GM23248 (cell line): ENCODE measurements at regions not wholly inside any gene's neighbourhood (a gene's known extent, or its start where the extent isn't known, plus 50 kb on each side); places are given as distances from the start of the nearest gene placed in this dataset.

Experiments
- DNase-seq: peaks from one replicate; pipeline ENCODE4 v3.0.0-alpha.2; 2015
- H2AFZ ChIP-seq: fragments of 200-600 bp; sonication (generic); 2 replicates; pipeline ENCODE4 v1.6.1; 2016; ENCODE audit warnings: antibody characterized with exemption
- H3F3A ChIP-seq: fragments of 200-600 bp; sonication (generic); 2 replicates; pipeline ENCODE4 v1.6.1; 2016; ENCODE audit warnings: mild to moderate bottlenecking, antibody characterized with exemption, mixed run types; ENCODE audit not compliant: insufficient read depth
- H3K27ac ChIP-seq: fragments of 200-600 bp; sonication (generic); 2 replicates; pipeline ENCODE4 v1.5.1; 2016; ENCODE audit warnings: mild to moderate bottlenecking
- H3K27me3 ChIP-seq: fragments of 200-600 bp; sonication (generic); replicated peaks from 2 replicates; pipeline ENCODE4 v1.6.1; 2016; ENCODE audit warnings: mild to moderate bottlenecking; ENCODE audit not compliant: insufficient read depth
- H3K36me3 ChIP-seq: fragments of 200-600 bp; sonication (generic); 2 replicates; pipeline ENCODE4 v1.6.1; 2016; ENCODE audit warnings: low read depth, mild to moderate bottlenecking
- H3K4me1 ChIP-seq: fragments of 200-600 bp; sonication (generic); 2 replicates; pipeline ENCODE4 v1.6.1; 2016; ENCODE audit warnings: mild to moderate bottlenecking; ENCODE audit not compliant: insufficient read depth
- H3K4me2 ChIP-seq: fragments of 200-600 bp; sonication (generic); one replicate; pipeline ENCODE4 v1.6.1; 2016; ENCODE audit warnings: mild to moderate bottlenecking; ENCODE audit not compliant: unreplicated experiment
- H3K4me3 ChIP-seq: fragments of 200-600 bp; sonication (generic); 2 replicates; pipeline ENCODE4 v1.5.1; 2016; ENCODE audit warnings: mild to moderate bottlenecking
- H3K79me2 ChIP-seq: fragments of 200-600 bp; sonication (generic); 2 replicates; pipeline ENCODE4 v1.6.1; 2016; ENCODE audit warnings: mild to moderate bottlenecking; ENCODE audit not compliant: insufficient read depth
- H3K9ac ChIP-seq: fragments of 200-600 bp; sonication (generic); 2 replicates; pipeline ENCODE4 v1.6.1; 2016; ENCODE audit warnings: mild to moderate bottlenecking
- H3K9me2 ChIP-seq: fragments of 200-600 bp; sonication (generic); 2 replicates; pipeline ENCODE4 v1.6.1; 2016; ENCODE audit warnings: mixed run types, mild to moderate bottlenecking, moderate library complexity; ENCODE audit not compliant: insufficient read depth
- H3K9me3 ChIP-seq: fragments of 200-600 bp; sonication (generic); one replicate; pipeline ENCODE4 v1.6.1; 2017; ENCODE audit warnings: low read depth
- H4K20me1 ChIP-seq: fragments of 200-600 bp; sonication (generic); 2 replicates; pipeline ENCODE4 v1.6.0; 2016; ENCODE audit not compliant: insufficient read depth
- EZH2 ChIP-seq: fragments of 200-600 bp; sonication (generic); IDR thresholded peaks from 2 replicates; pipeline ENCODE4 v1.6.1; 2018; ENCODE audit warnings: antibody characterized with exemption, mild to moderate bottlenecking; ENCODE audit not compliant: insufficient read depth, poor library complexity, severe bottlenecking
- EZH2phosphoT487 ChIP-seq: fragments of 200-600 bp; sonication (generic); IDR thresholded peaks from 2 replicates; pipeline ENCODE4 v1.6.1; 2018; ENCODE audit warnings: antibody characterized with exemption, moderate library complexity, mild to moderate bottlenecking, low read depth; ENCODE audit not compliant: insufficient read depth
- WGBS, 2 experiments: methylation state at CpG; one replicate each; pipeline ENCODE4 v1.1.6; 2015 to 2017; ENCODE audit warnings: low lambda C conversion rate in 2 of 2, low coverage in 1 of 2; ENCODE audit errors: missing lambda C conversion rate in 2 of 2; 5-methylcytosine and 5-hydroxymethylcytosine counted together
- in situ Hi-C: fragments of 300-500 bp; cut with MboI; formaldehyde crosslinking; loops from 2 replicates; pipeline ENCODE4 v1.15.0; 2020

- WGBS, 2 experiments, result 62 to 69% methylated on average over 6 of the region's 6 CpGs
- Histone ChIP-seq H3K79me2 (no peaks in the 10 kb centered on the region), H3F3A (no peaks in the 10 kb centered on the region), H3K27me3 (peaks cover 50% of the 10 kb centered on the region), H3K9ac (no peak overlapping the region), H4K20me1 (no peaks in the 10 kb centered on the region), H3K9me2 (no peaks in the 10 kb centered on the region), H3K4me2 (no peak overlapping the region), H3K9me3 (no peaks in the 10 kb centered on the region), H2AFZ (no peak overlapping the region), H3K27ac (no peak overlapping the region), H3K36me3 (no peaks in the 10 kb centered on the region), H3K4me1 (0 out of 2 replicates have a peak, but pooled peaks cover 3% of the 10 kb centered on the region), H3K4me3 (no peak overlapping the region)
- no peak for TF ChIP-seq EZH2phosphoT487
- no peak for TF ChIP-seq EZH2
- DNase-seq, result no peak
- in situ Hi-C loops, result no loop called here
Observed at GRCh38 chr14:100671386-100671901, 55.2 kb upstream of the DLK1 start.

- in situ Hi-C loops, result no loop called here
- 61 to 63% methylated on average over 5 of the region's 5 CpGs for WGBS, 2 experiments
- H3K4me1 ChIP-seq, result 0 out of 2 replicates have a peak, but pooled peaks cover 3% of the 10 kb centered on the region
Observed at GRCh38 chr14:100671906-100672305, 54.8 kb upstream of the DLK1 start.

GRCh38 chr14:100673085-100673806 is 53.4 kb upstream of the DLK1 start:
- H3K79me2 ChIP-seq, result no peaks in the 10 kb centered on the region
- peaks cover 50% of the 10 kb centered on the region for H3K27me3 ChIP-seq
- no peak overlapping the region for H3K4me2 ChIP-seq
- in situ Hi-C loops, result no loop called here
- whole genome bisulfite sequencing, 2 experiments, result 76 to 77% methylated on average over 22 of the region's 22 CpGs
- no peaks in the 10 kb centered on the region for H3F3A ChIP-seq
- DNase-seq, result no peak
- H3K4me3 ChIP-seq, result no peak overlapping the region
- TF ChIP-seq EZH2, result no peak
- TF ChIP-seq EZH2phosphoT487, result no peak
- no peak overlapping the region for H3K27ac ChIP-seq
- H3K9me2 ChIP-seq, result no peaks in the 10 kb centered on the region
- H2AFZ ChIP-seq, result no peak overlapping the region
- no peaks in the 10 kb centered on the region for H4K20me1 ChIP-seq
- H3K9me3 ChIP-seq, result no peaks in the 10 kb centered on the region
- H3K9ac ChIP-seq, result no peak overlapping the region
- H3K4me1 ChIP-seq, result 0 out of 2 replicates have a peak, but pooled peaks cover 3% of the 10 kb centered on the region
- no peaks in the 10 kb centered on the region for H3K36me3 ChIP-seq

More at GRCh38 chr14:100671906-100672305, 54.8 kb upstream of the DLK1 start:
- DNase-seq, result no peak
- H3K9ac ChIP-seq, result no peak overlapping the region
- no peaks in the 10 kb centered on the region for H4K20me1 ChIP-seq
- no peaks in the 10 kb centered on the region for H3F3A ChIP-seq
- no peak overlapping the region for H3K4me2 ChIP-seq
- no peak for TF ChIP-seq EZH2
- TF ChIP-seq EZH2phosphoT487, result no peak
- no peaks in the 10 kb centered on the region for H3K9me3 ChIP-seq
- H2AFZ ChIP-seq, result no peak overlapping the region
- H3K27me3 ChIP-seq, result peaks cover 51% of the 10 kb centered on the region
- no peaks in the 10 kb centered on the region for H3K36me3 ChIP-seq
- no peak overlapping the region for H3K4me3 ChIP-seq
- no peaks in the 10 kb centered on the region for H3K79me2 ChIP-seq
- no peak overlapping the region for H3K27ac ChIP-seq
- H3K9me2 ChIP-seq, result no peaks in the 10 kb centered on the region

GRCh38 chr14:100673807-100674154 is 52.9 kb upstream of the DLK1 start:
- H4K20me1 ChIP-seq, result no peaks in the 10 kb centered on the region
- no peaks in the 10 kb centered on the region for H3K36me3 ChIP-seq
- H3K27me3 ChIP-seq, result peaks cover 48% of the 10 kb centered on the region
- no peaks in the 10 kb centered on the region for H3F3A ChIP-seq
- H3K79me2 ChIP-seq, result no peaks in the 10 kb centered on the region
- no peak overlapping the region for H3K9ac ChIP-seq
- no peak for DNase-seq
- no peak overlapping the region for H2AFZ ChIP-seq
- TF ChIP-seq EZH2phosphoT487, result no peak
- no peak for TF ChIP-seq EZH2
- H3K9me3 ChIP-seq, result no peaks in the 10 kb centered on the region
- 0 out of 2 replicates have a peak, but pooled peaks cover 3% of the 10 kb centered on the region for H3K4me1 ChIP-seq
- in situ Hi-C loops, result no loop called here
- no peak overlapping the region for H3K4me2 ChIP-seq
- WGBS, 2 experiments, result 81 to 84% methylated on average over 3 of the region's 3 CpGs
- no peak overlapping the region for H3K27ac ChIP-seq
- no peak overlapping the region for H3K4me3 ChIP-seq
- H3K9me2 ChIP-seq, result no peaks in the 10 kb centered on the region
